GM23338 (cell line): ENCODE measurements at regions not wholly inside any gene's neighbourhood (a gene's known extent, or its start where the extent isn't known, plus 50 kb on each side); places are given as distances from the start of the nearest gene placed in this dataset.

Experiments used
- CREB1 ChIP-seq: fragments of 250-450 bp; sonication (Bioruptor Pico); IDR thresholded peaks from 2 replicates; pipeline ENCODE4 v1.5.0; 2020; ENCODE audit warnings: low read depth, mild to moderate bottlenecking, moderate library complexity
- EZH2 ChIP-seq: fragments of 200-600 bp; sonication (generic); IDR thresholded peaks from one replicate; pipeline ENCODE4 v1.8.0; 2017; ENCODE audit warnings: antibody characterized with exemption, mild to moderate bottlenecking, low read depth; ENCODE audit not compliant: unreplicated experiment
- EZH2phosphoT487 ChIP-seq: fragments of 200-600 bp; sonication (generic); IDR thresholded peaks from one replicate; pipeline ENCODE4 v1.8.1; 2018; ENCODE audit warnings: antibody characterized with exemption; ENCODE audit not compliant: unreplicated experiment
- NANOG ChIP-seq: IDR thresholded peaks from 2 replicates; pipeline ENCODE4 v1.6.1; 2016; ENCODE audit warnings: antibody characterized with exemption, borderline replicate concordance
- POLR2AphosphoS5 ChIP-seq: IDR thresholded peaks from 2 replicates; pipeline ENCODE4 v1.6.1; 2016; ENCODE audit warnings: antibody characterized with exemption, low read depth
- TF ChIP-seq, protein P1 (sequence below), 2 experiments: fragments of 200-600 bp in 1 of 2; sonication (generic) in 1 of 2; conservative IDR thresholded peaks; 2 replicates each; pipeline versions ENCODE4 v1.5.1 to v1.6.1; 2016 to 2017; ENCODE audit warnings: antibody characterized with exemption in 2 of 2, low read depth in 2 of 2, mild to moderate bottlenecking in 2 of 2, moderate library complexity in 1 of 2
- TF ChIP-seq, protein P2 (sequence below): IDR thresholded peaks from one replicate; pipeline ENCODE4 v1.6.1; 2018; ENCODE audit warnings: antibody characterized with exemption; ENCODE audit not compliant: unreplicated experiment

DNA sequence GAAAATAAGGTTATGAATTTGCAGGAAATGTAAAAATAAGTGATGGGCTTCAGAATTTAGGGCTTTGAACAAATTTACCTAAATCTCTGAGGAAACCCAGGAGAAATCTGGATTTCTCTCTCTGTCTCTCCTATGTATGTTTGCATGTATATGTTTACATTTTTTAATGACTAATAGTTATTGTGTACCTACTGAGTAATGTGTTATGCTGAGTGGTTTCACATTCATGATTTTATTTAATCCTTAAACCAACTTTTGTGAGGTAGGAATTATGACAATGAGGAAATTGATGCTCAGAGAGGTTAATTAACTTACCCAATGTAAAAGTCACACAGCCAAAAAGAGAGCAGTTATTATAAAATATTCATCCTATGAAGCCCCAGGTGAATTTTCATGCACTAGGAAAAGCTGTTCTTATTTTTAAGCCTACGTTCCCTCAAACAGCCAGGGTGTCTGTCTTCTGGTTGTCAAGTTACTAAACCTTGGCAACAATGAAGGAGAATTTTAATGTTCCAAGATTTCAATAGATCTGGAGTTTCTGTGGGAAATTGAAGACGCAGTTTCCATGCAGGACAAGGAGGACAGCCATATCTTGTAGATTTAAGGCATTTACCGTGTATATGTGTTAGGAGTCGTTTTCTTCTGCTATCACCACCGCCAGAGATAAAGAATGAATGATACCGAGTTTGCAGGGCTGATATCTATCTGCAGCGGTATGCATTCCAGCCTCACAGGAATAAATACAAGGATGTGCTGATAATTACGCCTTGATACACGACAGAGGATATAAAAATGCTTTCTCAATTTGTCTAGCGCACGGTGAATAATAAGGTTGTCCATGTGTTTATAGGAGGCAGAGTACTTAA is 484.8 kb downstream of the ZSWIM6 start:
- TF ChIP-seq CREB1, result no peak
- TF ChIP-seq, protein P1, sequence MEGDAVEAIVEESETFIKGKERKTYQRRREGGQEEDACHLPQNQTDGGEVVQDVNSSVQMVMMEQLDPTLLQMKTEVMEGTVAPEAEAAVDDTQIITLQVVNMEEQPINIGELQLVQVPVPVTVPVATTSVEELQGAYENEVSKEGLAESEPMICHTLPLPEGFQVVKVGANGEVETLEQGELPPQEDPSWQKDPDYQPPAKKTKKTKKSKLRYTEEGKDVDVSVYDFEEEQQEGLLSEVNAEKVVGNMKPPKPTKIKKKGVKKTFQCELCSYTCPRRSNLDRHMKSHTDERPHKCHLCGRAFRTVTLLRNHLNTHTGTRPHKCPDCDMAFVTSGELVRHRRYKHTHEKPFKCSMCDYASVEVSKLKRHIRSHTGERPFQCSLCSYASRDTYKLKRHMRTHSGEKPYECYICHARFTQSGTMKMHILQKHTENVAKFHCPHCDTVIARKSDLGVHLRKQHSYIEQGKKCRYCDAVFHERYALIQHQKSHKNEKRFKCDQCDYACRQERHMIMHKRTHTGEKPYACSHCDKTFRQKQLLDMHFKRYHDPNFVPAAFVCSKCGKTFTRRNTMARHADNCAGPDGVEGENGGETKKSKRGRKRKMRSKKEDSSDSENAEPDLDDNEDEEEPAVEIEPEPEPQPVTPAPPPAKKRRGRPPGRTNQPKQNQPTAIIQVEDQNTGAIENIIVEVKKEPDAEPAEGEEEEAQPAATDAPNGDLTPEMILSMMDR (conservative IDR thresholded peaks at IDR 0.05; ENCODE audit: low read depth in 2 of 2), result no peak
- TF ChIP-seq EZH2, result no peak
- TF ChIP-seq EZH2phosphoT487, result no peak
- TF ChIP-seq POLR2AphosphoS5, result no peak
- TF ChIP-seq NANOG, result no peak
- TF ChIP-seq, protein P2, sequence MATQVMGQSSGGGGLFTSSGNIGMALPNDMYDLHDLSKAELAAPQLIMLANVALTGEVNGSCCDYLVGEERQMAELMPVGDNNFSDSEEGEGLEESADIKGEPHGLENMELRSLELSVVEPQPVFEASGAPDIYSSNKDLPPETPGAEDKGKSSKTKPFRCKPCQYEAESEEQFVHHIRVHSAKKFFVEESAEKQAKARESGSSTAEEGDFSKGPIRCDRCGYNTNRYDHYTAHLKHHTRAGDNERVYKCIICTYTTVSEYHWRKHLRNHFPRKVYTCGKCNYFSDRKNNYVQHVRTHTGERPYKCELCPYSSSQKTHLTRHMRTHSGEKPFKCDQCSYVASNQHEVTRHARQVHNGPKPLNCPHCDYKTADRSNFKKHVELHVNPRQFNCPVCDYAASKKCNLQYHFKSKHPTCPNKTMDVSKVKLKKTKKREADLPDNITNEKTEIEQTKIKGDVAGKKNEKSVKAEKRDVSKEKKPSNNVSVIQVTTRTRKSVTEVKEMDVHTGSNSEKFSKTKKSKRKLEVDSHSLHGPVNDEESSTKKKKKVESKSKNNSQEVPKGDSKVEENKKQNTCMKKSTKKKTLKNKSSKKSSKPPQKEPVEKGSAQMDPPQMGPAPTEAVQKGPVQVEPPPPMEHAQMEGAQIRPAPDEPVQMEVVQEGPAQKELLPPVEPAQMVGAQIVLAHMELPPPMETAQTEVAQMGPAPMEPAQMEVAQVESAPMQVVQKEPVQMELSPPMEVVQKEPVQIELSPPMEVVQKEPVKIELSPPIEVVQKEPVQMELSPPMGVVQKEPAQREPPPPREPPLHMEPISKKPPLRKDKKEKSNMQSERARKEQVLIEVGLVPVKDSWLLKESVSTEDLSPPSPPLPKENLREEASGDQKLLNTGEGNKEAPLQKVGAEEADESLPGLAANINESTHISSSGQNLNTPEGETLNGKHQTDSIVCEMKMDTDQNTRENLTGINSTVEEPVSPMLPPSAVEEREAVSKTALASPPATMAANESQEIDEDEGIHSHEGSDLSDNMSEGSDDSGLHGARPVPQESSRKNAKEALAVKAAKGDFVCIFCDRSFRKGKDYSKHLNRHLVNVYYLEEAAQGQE, result no peak
